ENCODE measurements at regions not wholly inside any gene's neighbourhood (a gene's known extent, or its start where the extent isn't known, plus 50 kb on each side); places are given as distances from the start of the nearest gene placed in this dataset.

DNA sequence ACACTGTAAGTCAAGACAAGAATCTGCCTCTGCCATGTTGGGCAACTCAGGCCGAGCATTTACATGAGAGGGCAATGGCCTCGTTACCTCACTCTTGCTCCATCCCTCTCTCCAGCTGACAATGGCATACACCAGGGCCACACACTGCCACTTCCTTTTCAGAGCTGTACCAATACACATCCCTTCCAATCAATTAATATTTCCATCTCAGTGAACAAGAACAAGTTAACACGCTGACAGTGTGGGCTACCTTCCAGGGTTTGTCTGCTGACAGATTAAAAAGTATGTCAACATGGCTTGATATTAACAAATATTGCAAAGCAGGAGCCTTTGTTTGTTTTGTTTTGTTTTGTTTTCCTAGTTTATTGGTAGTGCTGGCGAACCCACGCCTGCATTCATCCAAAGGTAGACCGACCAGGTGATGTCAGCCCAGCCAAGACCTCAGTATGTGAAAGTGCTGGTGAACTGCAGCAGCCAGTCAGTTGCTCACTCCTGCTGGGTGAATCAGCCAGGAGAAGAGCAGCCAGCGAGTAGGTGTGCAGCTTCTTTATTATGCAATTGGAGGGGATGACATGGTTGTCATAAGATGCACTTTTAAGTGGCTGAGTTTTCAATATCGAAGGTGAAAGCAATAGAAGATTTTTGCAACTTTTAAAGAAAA lies 487.3 kb upstream of the JARID2 start:
- Histone ChIP-seq H3F3A (replicated peaks; ENCODE audit: low read depth) (no peaks in the 10 kb centered on the region; the same call in 1 of the 2 replicates), H3K27ac (ENCODE audit: low read depth) (no peak overlapping the region), H2AFZ (no peak overlapping the region), H3K79me2 (replicated peaks; ENCODE audit: insufficient read depth) (no peaks in the 10 kb centered on the region), H4K20me1 (replicated peaks; ENCODE audit: insufficient read depth) (no peaks in the 10 kb centered on the region), H3K4me2 (no peak overlapping the region), H3K36me3 (ENCODE audit: insufficient read depth) (no peaks in the 10 kb centered on the region), H3K4me3 (no peak overlapping the region), H3K4me1 (ENCODE audit: insufficient read depth) (peaks cover 12% of the 10 kb centered on the region), H3K9me2 (ENCODE audit: insufficient read depth) (no peaks in the 10 kb centered on the region; the same call in 1 of the 2 replicates), H3K27me3 (ENCODE audit: insufficient read depth) (no peaks in the 10 kb centered on the region)
- Mint-ChIP-seq H3K27ac (no peak overlapping the region), H3K9me3 (no peaks in the 10 kb centered on the region), H3K4me1 (peaks cover 17% of the 10 kb centered on the region), H3K4me3 (no peak overlapping the region), H3K36me3 (ENCODE audit: low read depth) (no peaks in the 10 kb centered on the region; the same call in 2 of the 3 replicates), H3K27me3 (ENCODE audit: insufficient read depth, low read depth, poor library complexity) (no peaks in the 10 kb centered on the region)
- DNase-seq (ENCODE audit: low spot score), result no peak
- TF ChIP-seq, protein P1, sequence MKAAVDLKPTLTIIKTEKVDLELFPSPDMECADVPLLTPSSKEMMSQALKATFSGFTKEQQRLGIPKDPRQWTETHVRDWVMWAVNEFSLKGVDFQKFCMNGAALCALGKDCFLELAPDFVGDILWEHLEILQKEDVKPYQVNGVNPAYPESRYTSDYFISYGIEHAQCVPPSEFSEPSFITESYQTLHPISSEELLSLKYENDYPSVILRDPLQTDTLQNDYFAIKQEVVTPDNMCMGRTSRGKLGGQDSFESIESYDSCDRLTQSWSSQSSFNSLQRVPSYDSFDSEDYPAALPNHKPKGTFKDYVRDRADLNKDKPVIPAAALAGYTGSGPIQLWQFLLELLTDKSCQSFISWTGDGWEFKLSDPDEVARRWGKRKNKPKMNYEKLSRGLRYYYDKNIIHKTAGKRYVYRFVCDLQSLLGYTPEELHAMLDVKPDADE (IDR thresholded peaks at IDR 0.05), result no peak
- TF ChIP-seq NANOG (IDR thresholded peaks at IDR 0.05; ENCODE audit: borderline replicate concordance) (no peak), EZH2 (IDR thresholded peaks at IDR 0.05; ENCODE audit: low read depth, unreplicated experiment) (no peak), POLR2AphosphoS5 (IDR thresholded peaks at IDR 0.05; ENCODE audit: low read depth) (no peak), CREB1 (CRISPR knock-in tag; IDR thresholded peaks at IDR 0.05; ENCODE audit: low read depth) (no peak), STAT1 (IDR thresholded peaks at IDR 0.05; ENCODE audit: unreplicated experiment) (no peak), JUNB (IDR thresholded peaks at IDR 0.05; ENCODE audit: unreplicated experiment) (no peak), ZNF114 (CRISPR knock-in tag; IDR thresholded peaks at IDR 0.05) (no peak), ZNF331 (CRISPR knock-in tag; IDR thresholded peaks at IDR 0.05; ENCODE audit: low read depth) (no peak), EZH2phosphoT487 (IDR thresholded peaks at IDR 0.05; ENCODE audit: unreplicated experiment) (no peak)
- TF ChIP-seq, protein P2, sequence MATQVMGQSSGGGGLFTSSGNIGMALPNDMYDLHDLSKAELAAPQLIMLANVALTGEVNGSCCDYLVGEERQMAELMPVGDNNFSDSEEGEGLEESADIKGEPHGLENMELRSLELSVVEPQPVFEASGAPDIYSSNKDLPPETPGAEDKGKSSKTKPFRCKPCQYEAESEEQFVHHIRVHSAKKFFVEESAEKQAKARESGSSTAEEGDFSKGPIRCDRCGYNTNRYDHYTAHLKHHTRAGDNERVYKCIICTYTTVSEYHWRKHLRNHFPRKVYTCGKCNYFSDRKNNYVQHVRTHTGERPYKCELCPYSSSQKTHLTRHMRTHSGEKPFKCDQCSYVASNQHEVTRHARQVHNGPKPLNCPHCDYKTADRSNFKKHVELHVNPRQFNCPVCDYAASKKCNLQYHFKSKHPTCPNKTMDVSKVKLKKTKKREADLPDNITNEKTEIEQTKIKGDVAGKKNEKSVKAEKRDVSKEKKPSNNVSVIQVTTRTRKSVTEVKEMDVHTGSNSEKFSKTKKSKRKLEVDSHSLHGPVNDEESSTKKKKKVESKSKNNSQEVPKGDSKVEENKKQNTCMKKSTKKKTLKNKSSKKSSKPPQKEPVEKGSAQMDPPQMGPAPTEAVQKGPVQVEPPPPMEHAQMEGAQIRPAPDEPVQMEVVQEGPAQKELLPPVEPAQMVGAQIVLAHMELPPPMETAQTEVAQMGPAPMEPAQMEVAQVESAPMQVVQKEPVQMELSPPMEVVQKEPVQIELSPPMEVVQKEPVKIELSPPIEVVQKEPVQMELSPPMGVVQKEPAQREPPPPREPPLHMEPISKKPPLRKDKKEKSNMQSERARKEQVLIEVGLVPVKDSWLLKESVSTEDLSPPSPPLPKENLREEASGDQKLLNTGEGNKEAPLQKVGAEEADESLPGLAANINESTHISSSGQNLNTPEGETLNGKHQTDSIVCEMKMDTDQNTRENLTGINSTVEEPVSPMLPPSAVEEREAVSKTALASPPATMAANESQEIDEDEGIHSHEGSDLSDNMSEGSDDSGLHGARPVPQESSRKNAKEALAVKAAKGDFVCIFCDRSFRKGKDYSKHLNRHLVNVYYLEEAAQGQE (IDR thresholded peaks at IDR 0.05; ENCODE audit: unreplicated experiment), result no peak
- TF ChIP-seq, protein P3, sequence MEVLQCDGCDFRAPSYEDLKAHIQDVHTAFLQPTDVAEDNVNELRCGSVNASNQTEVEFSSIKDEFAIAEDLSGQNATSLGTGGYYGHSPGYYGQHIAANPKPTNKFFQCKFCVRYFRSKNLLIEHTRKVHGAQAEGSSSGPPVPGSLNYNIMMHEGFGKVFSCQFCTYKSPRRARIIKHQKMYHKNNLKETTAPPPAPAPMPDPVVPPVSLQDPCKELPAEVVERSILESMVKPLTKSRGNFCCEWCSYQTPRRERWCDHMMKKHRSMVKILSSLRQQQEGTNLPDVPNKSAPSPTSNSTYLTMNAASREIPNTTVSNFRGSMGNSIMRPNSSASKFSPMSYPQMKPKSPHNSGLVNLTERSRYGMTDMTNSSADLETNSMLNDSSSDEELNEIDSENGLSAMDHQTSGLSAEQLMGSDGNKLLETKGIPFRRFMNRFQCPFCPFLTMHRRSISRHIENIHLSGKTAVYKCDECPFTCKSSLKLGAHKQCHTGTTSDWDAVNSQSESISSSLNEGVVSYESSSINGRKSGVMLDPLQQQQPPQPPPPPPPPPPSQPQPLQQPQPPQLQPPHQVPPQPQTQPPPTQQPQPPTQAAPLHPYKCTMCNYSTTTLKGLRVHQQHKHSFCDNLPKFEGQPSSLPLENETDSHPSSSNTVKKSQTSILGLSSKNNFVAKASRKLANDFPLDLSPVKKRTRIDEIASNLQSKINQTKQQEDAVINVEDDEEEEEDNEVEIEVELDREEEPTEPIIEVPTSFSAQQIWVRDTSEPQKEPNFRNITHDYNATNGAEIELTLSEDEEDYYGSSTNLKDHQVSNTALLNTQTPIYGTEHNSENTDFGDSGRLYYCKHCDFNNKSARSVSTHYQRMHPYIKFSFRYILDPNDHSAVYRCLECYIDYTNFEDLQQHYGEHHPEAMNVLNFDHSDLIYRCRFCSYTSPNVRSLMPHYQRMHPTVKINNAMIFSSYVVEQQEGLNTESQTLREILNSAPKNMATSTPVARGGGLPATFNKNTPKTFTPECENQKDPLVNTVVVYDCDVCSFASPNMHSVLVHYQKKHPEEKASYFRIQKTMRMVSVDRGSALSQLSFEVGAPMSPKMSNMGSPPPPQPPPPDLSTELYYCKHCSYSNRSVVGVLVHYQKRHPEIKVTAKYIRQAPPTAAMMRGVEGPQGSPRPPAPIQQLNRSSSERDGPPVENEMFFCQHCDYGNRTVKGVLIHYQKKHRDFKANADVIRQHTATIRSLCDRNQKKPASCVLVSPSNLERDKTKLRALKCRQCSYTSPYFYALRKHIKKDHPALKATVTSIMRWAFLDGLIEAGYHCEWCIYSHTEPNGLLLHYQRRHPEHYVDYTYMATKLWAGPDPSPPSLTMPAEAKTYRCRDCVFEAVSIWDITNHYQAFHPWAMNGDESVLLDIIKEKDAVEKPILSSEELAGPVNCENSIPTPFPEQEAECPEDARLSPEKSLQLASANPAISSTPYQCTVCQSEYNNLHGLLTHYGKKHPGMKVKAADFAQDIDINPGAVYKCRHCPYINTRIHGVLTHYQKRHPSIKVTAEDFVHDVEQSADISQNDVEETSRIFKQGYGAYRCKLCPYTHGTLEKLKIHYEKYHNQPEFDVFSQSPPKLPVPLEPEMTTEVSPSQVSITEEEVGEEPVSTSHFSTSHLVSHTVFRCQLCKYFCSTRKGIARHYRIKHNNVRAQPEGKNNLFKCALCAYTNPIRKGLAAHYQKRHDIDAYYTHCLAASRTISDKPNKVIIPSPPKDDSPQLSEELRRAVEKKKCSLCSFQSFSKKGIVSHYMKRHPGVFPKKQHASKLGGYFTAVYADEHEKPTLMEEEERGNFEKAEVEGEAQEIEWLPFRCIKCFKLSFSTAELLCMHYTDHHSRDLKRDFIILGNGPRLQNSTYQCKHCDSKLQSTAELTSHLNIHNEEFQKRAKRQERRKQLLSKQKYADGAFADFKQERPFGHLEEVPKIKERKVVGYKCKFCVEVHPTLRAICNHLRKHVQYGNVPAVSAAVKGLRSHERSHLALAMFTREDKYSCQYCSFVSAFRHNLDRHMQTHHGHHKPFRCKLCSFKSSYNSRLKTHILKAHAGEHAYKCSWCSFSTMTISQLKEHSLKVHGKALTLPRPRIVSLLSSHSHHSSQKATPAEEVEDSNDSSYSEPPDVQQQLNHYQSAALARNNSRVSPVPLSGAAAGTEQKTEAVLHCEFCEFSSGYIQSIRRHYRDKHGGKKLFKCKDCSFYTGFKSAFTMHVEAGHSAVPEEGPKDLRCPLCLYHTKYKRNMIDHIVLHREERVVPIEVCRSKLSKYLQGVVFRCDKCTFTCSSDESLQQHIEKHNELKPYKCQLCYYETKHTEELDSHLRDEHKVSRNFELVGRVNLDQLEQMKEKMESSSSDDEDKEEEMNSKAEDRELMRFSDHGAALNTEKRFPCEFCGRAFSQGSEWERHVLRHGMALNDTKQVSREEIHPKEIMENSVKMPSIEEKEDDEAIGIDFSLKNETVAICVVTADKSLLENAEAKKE (CRISPR knock-in tag; IDR thresholded peaks at IDR 0.05), result no peak
- TF ChIP-seq, protein P4, sequence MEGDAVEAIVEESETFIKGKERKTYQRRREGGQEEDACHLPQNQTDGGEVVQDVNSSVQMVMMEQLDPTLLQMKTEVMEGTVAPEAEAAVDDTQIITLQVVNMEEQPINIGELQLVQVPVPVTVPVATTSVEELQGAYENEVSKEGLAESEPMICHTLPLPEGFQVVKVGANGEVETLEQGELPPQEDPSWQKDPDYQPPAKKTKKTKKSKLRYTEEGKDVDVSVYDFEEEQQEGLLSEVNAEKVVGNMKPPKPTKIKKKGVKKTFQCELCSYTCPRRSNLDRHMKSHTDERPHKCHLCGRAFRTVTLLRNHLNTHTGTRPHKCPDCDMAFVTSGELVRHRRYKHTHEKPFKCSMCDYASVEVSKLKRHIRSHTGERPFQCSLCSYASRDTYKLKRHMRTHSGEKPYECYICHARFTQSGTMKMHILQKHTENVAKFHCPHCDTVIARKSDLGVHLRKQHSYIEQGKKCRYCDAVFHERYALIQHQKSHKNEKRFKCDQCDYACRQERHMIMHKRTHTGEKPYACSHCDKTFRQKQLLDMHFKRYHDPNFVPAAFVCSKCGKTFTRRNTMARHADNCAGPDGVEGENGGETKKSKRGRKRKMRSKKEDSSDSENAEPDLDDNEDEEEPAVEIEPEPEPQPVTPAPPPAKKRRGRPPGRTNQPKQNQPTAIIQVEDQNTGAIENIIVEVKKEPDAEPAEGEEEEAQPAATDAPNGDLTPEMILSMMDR (conservative IDR thresholded peaks at IDR 0.05; ENCODE audit: low read depth in 2 of 2), result no peak
- peak; percentile 73 for ATAC-seq
